HG03097 (cell line): ENCODE measurements at regions not wholly inside any gene's neighbourhood (a gene's known extent, or its start where the extent isn't known, plus 50 kb on each side); places are given as distances from the start of the nearest gene placed in this dataset.
"Not testable (repeated sequence)": the region's sequence is repeated elsewhere in the genome, so short reads cannot be mapped to it uniquely, and the experiment has no call there.

ENCODE experiments used
- ATAC-seq: cut with Tn5 transposase; IDR thresholded peaks from one replicate; pipeline ENCODE4 v1.9.1; 2021; ENCODE audit not compliant: unreplicated experiment, low FRiP score

- ATAC-seq, result no peak
Measured at GRCh38 chr4:83932750-83933391, 397.0 kb downstream of the GPAT3 start.

- no peak for ATAC-seq
Measured at GRCh38 chr4:83931659-83932438, 395.9 kb downstream of the GPAT3 start.

GRCh38 chr4:83929550-83929949 lies 393.6 kb downstream of the GPAT3 start:
- no peak for ATAC-seq

GRCh38 chr4:83926950-83927349 lies 391.0 kb downstream of the GPAT3 start:
- ATAC-seq, result no peak

- ATAC-seq, result no peak
Measured at GRCh38 chr4:83923341-83923740, 387.4 kb downstream of the GPAT3 start.

- ATAC-seq, result no peak
Measured at GRCh38 chr4:83922402-83922801, 386.5 kb downstream of the GPAT3 start.

- ATAC-seq, result no peak
Measured at GRCh38 chr4:83921124-83921523, 385.2 kb downstream of the GPAT3 start.

GRCh38 chr4:83920375-83920774 lies 384.5 kb downstream of the GPAT3 start:
- ATAC-seq, result no peak

GRCh38 chr4:83917572-83917971 lies 381.7 kb downstream of the GPAT3 start:
- ATAC-seq, result no peak

GRCh38 chr4:83910693-83911092 lies 374.8 kb downstream of the GPAT3 start:
- ATAC-seq, result no peak

GRCh38 chr4:83906561-83906960 lies 370.7 kb downstream of the GPAT3 start:
- ATAC-seq, result no peak

GRCh38 chr4:83905952-83906351 lies 370.0 kb downstream of the GPAT3 start:
- no peak for ATAC-seq

GRCh38 chr4:83903740-83904139 lies 367.8 kb downstream of the GPAT3 start:
- not testable (repeated sequence) for ATAC-seq

GRCh38 chr4:83894831-83895230 lies 358.9 kb downstream of the GPAT3 start:
- no peak for ATAC-seq

GRCh38 chr4:83890816-83891215 lies 354.9 kb downstream of the GPAT3 start:
- no peak for ATAC-seq

- no peak for ATAC-seq
Measured at GRCh38 chr4:83890231-83890630, 354.3 kb downstream of the GPAT3 start.

- no peak for ATAC-seq
Measured at GRCh38 chr4:83889802-83890201, 353.9 kb downstream of the GPAT3 start.

GRCh38 chr4:83885256-83886182 lies 349.6 kb downstream of the GPAT3 start:
- ATAC-seq, result no peak

- no peak for ATAC-seq
Measured at GRCh38 chr4:83876047-83876446, 340.1 kb downstream of the GPAT3 start.

GRCh38 chr4:83875437-83875836 lies 339.5 kb downstream of the GPAT3 start:
- no peak for ATAC-seq

- no peak for ATAC-seq
Measured at GRCh38 chr4:83873996-83874395, 338.1 kb downstream of the GPAT3 start.
